Activated CD8-positive, alpha-beta memory T cell treated with anti-CD3 and anti-CD28 coated beads, Interleukin-2, amount 10 ng/mL, durations not matched to agents 7 days and 5 days (primary cell): ENCODE measurements at regions not wholly inside any gene's neighbourhood (a gene's known extent, or its start where the extent isn't known, plus 50 kb on each side); places are given as distances from the start of the nearest gene placed in this dataset.

Experiments
- ATAC-seq: fragments of 150-1000 bp; cut with Tn5 transposase; one replicate; pipeline ENCODE4 v1.10.0; 2021; ENCODE audit warnings: moderate library complexity
- CTCF ChIA-PET: fragments of 350-600 bp; sonication (Branson Sonifier 250); formaldehyde crosslinking; loops from one replicate; lab custom pipeline; 2021; ENCODE audit warnings: antibody characterized with exemption; lab: Charles Lee
- DNase-seq: peaks from one replicate; pipeline ENCODE4 v3.0.0-alpha.2; 2020
- H3K27ac Mint-ChIP-seq: one replicate; pipeline ENCODE4 v1.8.0; 2021; ENCODE audit warnings: mild to moderate bottlenecking, mixed read lengths
- H3K27me3 Mint-ChIP-seq: one replicate; pipeline ENCODE4 v1.8.0; 2021; ENCODE audit warnings: mixed read lengths
- H3K36me3 Mint-ChIP-seq: one replicate; pipeline ENCODE4 v1.8.0; 2021; ENCODE audit warnings: mild to moderate bottlenecking, mixed read lengths
- H3K4me1 Mint-ChIP-seq: one replicate; pipeline ENCODE4 v1.8.0; 2021; ENCODE audit warnings: mixed read lengths
- H3K4me3 Mint-ChIP-seq: one replicate; pipeline ENCODE4 v1.8.0; 2021; ENCODE audit warnings: mild to moderate bottlenecking, moderate library complexity, mixed read lengths
- H3K9me3 Mint-ChIP-seq: one replicate; pipeline ENCODE4 v1.8.0; 2022; ENCODE audit warnings: low read depth, mixed read lengths

- no peak overlapping the region for H3K4me3 Mint-ChIP-seq
- ATAC-seq (no peak), DNase-seq (no peak)
- no peaks in the 10 kb centered on the region for H3K27me3 Mint-ChIP-seq
- no peaks in the 10 kb centered on the region for H3K4me1 Mint-ChIP-seq
- H3K36me3 Mint-ChIP-seq, result no peaks in the 10 kb centered on the region
- no peak overlapping the region for H3K27ac Mint-ChIP-seq
- peaks cover 14% of the 10 kb centered on the region for H3K9me3 Mint-ChIP-seq
- CTCF ChIA-PET, result interaction anchor here (0.6 kb wide), 1 partner anchor 35 kb away, joined by 3 read pairs; no protein-coding TSS in a partner anchor
These were observed 725.3 kb upstream of the FZD8 start for GRCh38 chr10:36367362-36367761.

- Mint-ChIP-seq H3K27ac (no peak overlapping the region), H3K27me3 (no peaks in the 10 kb centered on the region)
- CTCF ChIA-PET, result interaction anchor here (0.6 kb wide), 1 partner anchor 35 kb away, joined by 3 read pairs; no protein-coding TSS in a partner anchor
These were observed 724.7 kb upstream of the FZD8 start for GRCh38 chr10:36366843-36367242.

GRCh38 chr10:36366065-36366464 is 724.0 kb upstream of the FZD8 start:
- no peak for DNase-seq
- CTCF ChIA-PET, result no interaction called here
- peaks cover 12% of the 10 kb centered on the region for H3K9me3 Mint-ChIP-seq
- H3K4me1 Mint-ChIP-seq, result no peaks in the 10 kb centered on the region
- H3K27ac Mint-ChIP-seq, result no peak overlapping the region
- H3K4me3 Mint-ChIP-seq, result no peak overlapping the region
- no peaks in the 10 kb centered on the region for H3K27me3 Mint-ChIP-seq
- ATAC-seq, result no peak
- H3K36me3 Mint-ChIP-seq, result no peaks in the 10 kb centered on the region

More at GRCh38 chr10:36366843-36367242, 724.7 kb upstream of the FZD8 start:
- H3K4me3 Mint-ChIP-seq, result no peak overlapping the region
- no peaks in the 10 kb centered on the region for H3K36me3 Mint-ChIP-seq
- DNase-seq (no peak), ATAC-seq (no peak)
- no peaks in the 10 kb centered on the region for H3K4me1 Mint-ChIP-seq
- peaks cover 12% of the 10 kb centered on the region for H3K9me3 Mint-ChIP-seq

- Mint-ChIP-seq H3K27me3 (no peaks in the 10 kb centered on the region), H3K4me1 (no peaks in the 10 kb centered on the region), H3K4me3 (no peak overlapping the region), H3K9me3 (peaks cover 12% of the 10 kb centered on the region), H3K27ac (no peak overlapping the region), H3K36me3 (no peaks in the 10 kb centered on the region)
- CTCF ChIA-PET, result no interaction called here
- ATAC-seq, result no peak
- DNase-seq, result no peak
These were observed 720.2 kb upstream of the FZD8 start for GRCh38 chr10:36362257-36362656.

DNA sequence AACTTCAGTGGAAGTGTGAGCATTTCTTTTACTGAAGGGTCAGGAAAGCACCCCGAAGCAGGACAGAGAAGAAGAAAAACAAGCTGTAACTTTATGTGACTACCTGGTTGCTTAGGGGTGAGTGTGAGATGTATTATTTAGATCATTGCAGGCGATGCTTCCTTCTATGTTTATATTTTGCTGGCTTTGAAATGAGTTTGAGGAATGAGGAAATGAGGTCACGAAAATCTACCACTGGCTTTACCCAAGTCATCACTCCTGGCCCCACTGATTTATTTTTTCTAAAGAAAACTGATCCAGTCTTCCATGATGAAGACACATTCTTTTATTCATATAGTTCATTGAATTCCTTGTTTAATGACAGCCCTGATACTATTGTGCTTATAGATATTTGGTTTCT is 716.6 kb upstream of the FZD8 start:
- H3K27ac Mint-ChIP-seq, result no peak overlapping the region
- H3K4me3 Mint-ChIP-seq, result no peak overlapping the region
- no peaks in the 10 kb centered on the region for H3K27me3 Mint-ChIP-seq
- ATAC-seq (no peak), DNase-seq (no peak)
- H3K36me3 Mint-ChIP-seq, result no peaks in the 10 kb centered on the region
- peaks cover 3% of the 10 kb centered on the region for H3K9me3 Mint-ChIP-seq
- CTCF ChIA-PET, result no interaction called here
- no peaks in the 10 kb centered on the region for H3K4me1 Mint-ChIP-seq

GRCh38 chr10:36354633-36355032 is 712.5 kb upstream of the FZD8 start:
- Mint-ChIP-seq H3K9me3 (peaks cover 17% of the 10 kb centered on the region), H3K4me3 (no peak overlapping the region), H3K27me3 (no peaks in the 10 kb centered on the region), H3K36me3 (no peaks in the 10 kb centered on the region), H3K4me1 (no peaks in the 10 kb centered on the region), H3K27ac (no peak overlapping the region)
- CTCF ChIA-PET, result no interaction called here
- DNase-seq (no peak), ATAC-seq (no peak)

DNA sequence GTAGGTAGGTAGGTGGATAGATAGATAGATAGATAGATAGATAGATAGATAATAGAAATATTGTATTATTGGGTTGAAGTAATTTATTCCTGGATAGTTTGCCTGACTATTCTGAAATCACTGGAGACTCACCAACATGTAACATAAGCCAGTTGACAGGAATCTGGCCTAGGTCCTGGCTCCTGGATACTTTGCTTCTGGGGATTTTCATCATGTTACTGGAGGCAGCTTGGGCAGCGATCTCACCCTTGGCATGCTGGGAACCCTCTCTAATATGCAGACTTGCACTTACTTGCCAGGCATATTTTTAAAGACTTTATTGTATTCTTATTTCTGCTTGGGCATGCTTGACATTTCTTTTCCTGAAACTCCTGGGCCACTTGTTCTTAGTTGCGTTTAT is 709.1 kb upstream of the FZD8 start:
- ATAC-seq, result no peak
- Mint-ChIP-seq H3K9me3 (peaks cover 18% of the 10 kb centered on the region), H3K27me3 (no peaks in the 10 kb centered on the region), H3K4me3 (no peak overlapping the region), H3K4me1 (no peaks in the 10 kb centered on the region), H3K36me3 (no peaks in the 10 kb centered on the region), H3K27ac (no peak overlapping the region)
- CTCF ChIA-PET, result no interaction called here
- DNase-seq, result no peak

- H3K36me3 Mint-ChIP-seq, result no peaks in the 10 kb centered on the region
- DNase-seq, result no peak
- no peaks in the 10 kb centered on the region for H3K4me1 Mint-ChIP-seq
- ATAC-seq, result no peak
- peaks cover 17% of the 10 kb centered on the region for H3K9me3 Mint-ChIP-seq
- CTCF ChIA-PET, result no interaction called here
- no peak overlapping the region for H3K27ac Mint-ChIP-seq
- H3K27me3 Mint-ChIP-seq, result no peaks in the 10 kb centered on the region
- H3K4me3 Mint-ChIP-seq, result no peak overlapping the region
These were observed 707.5 kb upstream of the FZD8 start for GRCh38 chr10:36349445-36350078.

DNA sequence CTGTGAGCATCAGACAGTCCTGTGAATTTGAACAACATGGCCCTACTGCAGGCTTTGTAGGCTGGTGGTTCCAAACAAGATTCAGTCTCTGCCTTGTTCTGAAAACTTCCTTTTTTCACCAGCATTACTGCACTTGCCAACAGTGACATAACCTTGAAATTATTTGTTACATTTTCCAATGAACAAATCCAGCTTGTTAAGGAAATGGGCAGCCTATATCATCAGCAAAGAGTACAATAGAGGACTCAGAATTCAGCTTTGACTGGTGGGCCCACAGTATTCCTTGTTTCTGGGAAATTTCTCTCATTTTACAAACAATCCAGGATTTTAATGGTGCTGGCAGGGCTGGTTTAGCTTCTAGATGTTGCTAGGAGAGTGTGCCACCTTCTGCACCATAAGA is 703.7 kb upstream of the FZD8 start:
- Mint-ChIP-seq H3K9me3 (peaks cover 12% of the 10 kb centered on the region), H3K27me3 (no peaks in the 10 kb centered on the region), H3K27ac (no peak overlapping the region), H3K36me3 (no peaks in the 10 kb centered on the region), H3K4me3 (no peak overlapping the region), H3K4me1 (no peaks in the 10 kb centered on the region)
- DNase-seq, result no peak
- CTCF ChIA-PET, result no interaction called here
- no peak for ATAC-seq

- CTCF ChIA-PET, result no interaction called here
- Mint-ChIP-seq H3K4me3 (no peak overlapping the region), H3K27me3 (no peaks in the 10 kb centered on the region), H3K9me3 (peaks cover 10% of the 10 kb centered on the region), H3K27ac (no peak overlapping the region), H3K36me3 (no peaks in the 10 kb centered on the region), H3K4me1 (no peaks in the 10 kb centered on the region)
- ATAC-seq (no peak), DNase-seq (no peak)
These were observed 703.1 kb upstream of the FZD8 start for GRCh38 chr10:36345175-36345533.

GRCh38 chr10:36344240-36345174 is 702.4 kb upstream of the FZD8 start:
- CTCF ChIA-PET, result no interaction called here

GRCh38 chr10:36342781-36343180 is 700.7 kb upstream of the FZD8 start:
- no peaks in the 10 kb centered on the region for H3K4me1 Mint-ChIP-seq
- no peak for ATAC-seq
- no peak overlapping the region for H3K4me3 Mint-ChIP-seq
- H3K27me3 Mint-ChIP-seq, result no peaks in the 10 kb centered on the region
- DNase-seq, result no peak
- CTCF ChIA-PET, result no interaction called here
- peaks cover 7% of the 10 kb centered on the region for H3K9me3 Mint-ChIP-seq
- H3K36me3 Mint-ChIP-seq, result no peaks in the 10 kb centered on the region
- H3K27ac Mint-ChIP-seq, result no peak overlapping the region

More at GRCh38 chr10:36344240-36345174, 702.4 kb upstream of the FZD8 start:
- H3K4me3 Mint-ChIP-seq, result no peak overlapping the region
- H3K9me3 Mint-ChIP-seq, result peaks cover 7% of the 10 kb centered on the region
- H3K27me3 Mint-ChIP-seq, result no peaks in the 10 kb centered on the region
- ATAC-seq (no peak), DNase-seq (no peak)
- no peaks in the 10 kb centered on the region for H3K4me1 Mint-ChIP-seq
- no peak overlapping the region for H3K27ac Mint-ChIP-seq
- H3K36me3 Mint-ChIP-seq, result no peaks in the 10 kb centered on the region

DNA sequence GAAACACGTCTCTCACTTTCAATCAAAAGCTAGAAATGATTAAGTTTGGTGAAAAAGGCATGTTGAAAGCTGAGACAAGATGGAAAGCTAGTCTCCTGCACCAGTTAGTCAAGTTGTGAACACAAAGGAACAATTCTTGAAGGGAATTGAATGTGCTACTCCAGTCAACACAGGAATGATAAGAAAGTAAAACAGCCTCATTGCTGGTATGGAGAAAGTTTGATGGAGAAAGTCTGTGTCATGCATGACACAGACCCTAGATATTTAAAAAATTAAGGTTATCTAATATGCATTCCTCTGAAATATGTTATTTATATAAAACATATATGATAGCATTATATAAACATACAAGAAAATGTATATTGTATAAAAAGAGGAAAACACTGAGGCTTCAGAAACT is 699.4 kb upstream of the FZD8 start:
- H3K27ac Mint-ChIP-seq, result no peak overlapping the region
- DNase-seq (no peak), ATAC-seq (no peak)
- no peak overlapping the region for H3K4me3 Mint-ChIP-seq
- no peaks in the 10 kb centered on the region for H3K4me1 Mint-ChIP-seq
- H3K36me3 Mint-ChIP-seq, result no peaks in the 10 kb centered on the region
- CTCF ChIA-PET, result no interaction called here
- peaks cover 11% of the 10 kb centered on the region for H3K9me3 Mint-ChIP-seq
- H3K27me3 Mint-ChIP-seq, result no peaks in the 10 kb centered on the region

DNA sequence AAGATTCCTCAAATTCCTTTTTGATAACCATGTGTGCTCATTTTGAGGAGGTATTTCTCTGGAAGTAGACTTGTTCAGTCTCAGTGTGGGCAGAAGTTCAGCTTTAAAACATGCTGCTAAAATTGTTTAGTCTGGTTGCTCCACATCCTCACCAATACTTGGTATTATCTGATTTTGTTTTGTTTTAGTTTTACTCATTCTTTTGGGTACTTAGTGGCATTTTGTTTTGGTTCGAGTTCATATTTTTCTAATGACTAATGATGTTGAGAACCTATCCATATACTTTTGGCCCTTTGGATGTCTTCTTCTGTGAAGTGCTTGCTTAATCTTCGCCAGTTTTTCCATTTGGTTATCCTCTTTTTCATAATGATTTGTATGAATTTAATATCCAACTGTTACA is 694.2 kb upstream of the FZD8 start:
- peaks cover 12% of the 10 kb centered on the region for H3K9me3 Mint-ChIP-seq
- no peaks in the 10 kb centered on the region for H3K27me3 Mint-ChIP-seq
- no peaks in the 10 kb centered on the region for H3K36me3 Mint-ChIP-seq
- H3K4me3 Mint-ChIP-seq, result no peak overlapping the region
- DNase-seq (no peak), ATAC-seq (no peak)
- no peak overlapping the region for H3K27ac Mint-ChIP-seq
- no peaks in the 10 kb centered on the region for H3K4me1 Mint-ChIP-seq
- CTCF ChIA-PET, result no interaction called here
